LHCN-M2 (cell line): ENCODE measurements at regions not wholly inside any gene's neighbourhood (a gene's known extent, or its start where the extent isn't known, plus 50 kb on each side); places are given as distances from the start of the nearest gene placed in this dataset.
"Not testable (repeated sequence)": the region's sequence is repeated elsewhere in the genome, so short reads cannot be mapped to it uniquely, and the experiment has no call there.

Experiments used
- DNase-seq: peaks from one replicate; pipeline ENCODE4 v3.0.0-alpha.2; 2012; ENCODE audit warnings: low read depth

DNA sequence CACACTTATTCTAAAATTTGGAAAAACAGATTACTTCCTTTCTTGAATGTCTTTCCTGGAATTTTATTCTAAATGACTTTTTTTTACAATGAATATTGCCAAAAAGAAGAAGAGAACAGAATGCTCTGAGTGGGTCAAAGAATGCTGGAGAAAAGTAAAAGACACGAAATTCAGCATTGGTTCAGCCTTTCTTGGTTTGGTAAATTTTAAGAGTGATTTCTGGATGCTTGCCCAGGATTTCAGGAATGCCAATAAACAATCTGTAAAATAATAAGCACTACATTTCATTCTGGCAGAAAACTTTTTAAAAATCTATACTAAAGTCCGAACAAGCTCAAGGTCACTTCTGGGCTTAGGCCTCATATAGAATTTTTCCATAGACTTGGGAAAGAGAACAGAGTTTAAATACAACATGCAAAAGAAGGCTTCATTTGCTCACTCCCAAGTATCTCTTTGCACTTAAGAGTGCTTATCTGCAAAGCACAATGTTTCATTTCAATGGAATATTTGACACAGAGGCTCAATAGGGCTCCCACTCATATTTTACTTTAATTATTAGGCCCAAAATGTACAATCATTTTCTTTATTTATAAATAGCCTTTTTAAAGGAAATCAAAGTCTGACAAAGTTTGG lies 359.5 kb upstream of the ANKRD30A start:
- DNase-seq, result no peak

DNA sequence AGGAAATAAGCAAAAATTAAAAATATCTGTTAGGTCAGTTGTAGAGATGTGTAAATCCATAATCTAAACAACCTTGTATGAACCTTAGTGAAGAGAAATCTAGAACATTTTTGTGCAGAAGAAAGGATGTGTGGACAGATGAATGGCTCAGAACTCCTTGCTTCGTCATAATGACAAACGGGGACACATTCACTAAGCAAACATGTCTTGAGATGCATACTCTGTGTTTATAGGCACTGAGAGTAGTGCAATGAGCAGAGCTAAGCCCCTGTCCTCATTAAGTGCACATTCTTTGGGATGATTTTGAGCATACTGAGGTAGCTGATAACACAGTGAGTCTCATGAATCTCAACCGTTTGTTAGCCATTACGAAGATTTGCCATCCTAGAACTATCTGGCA lies 360.6 kb upstream of the ANKRD30A start:
- no peak for DNase-seq

DNA sequence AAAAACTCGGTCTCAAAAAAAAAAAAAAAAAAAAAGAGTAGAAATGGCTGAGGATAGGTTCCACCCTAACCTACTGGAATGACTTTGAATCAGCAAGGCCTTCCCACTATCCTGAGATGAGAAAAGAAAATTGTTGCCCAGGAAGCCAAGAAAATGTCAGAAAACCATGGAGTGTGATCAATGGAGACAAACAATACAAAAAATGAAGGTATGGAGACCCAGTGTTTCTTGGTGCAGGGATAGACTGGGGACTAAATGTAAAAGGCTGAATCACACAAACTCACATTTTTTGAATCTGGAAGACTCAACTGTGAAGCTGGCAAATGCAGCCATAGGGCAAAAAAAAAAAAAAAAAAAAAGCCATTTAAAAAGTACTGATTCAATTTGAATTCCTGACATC lies 364.3 kb upstream of the ANKRD30A start:
- DNase-seq, result no peak

DNA sequence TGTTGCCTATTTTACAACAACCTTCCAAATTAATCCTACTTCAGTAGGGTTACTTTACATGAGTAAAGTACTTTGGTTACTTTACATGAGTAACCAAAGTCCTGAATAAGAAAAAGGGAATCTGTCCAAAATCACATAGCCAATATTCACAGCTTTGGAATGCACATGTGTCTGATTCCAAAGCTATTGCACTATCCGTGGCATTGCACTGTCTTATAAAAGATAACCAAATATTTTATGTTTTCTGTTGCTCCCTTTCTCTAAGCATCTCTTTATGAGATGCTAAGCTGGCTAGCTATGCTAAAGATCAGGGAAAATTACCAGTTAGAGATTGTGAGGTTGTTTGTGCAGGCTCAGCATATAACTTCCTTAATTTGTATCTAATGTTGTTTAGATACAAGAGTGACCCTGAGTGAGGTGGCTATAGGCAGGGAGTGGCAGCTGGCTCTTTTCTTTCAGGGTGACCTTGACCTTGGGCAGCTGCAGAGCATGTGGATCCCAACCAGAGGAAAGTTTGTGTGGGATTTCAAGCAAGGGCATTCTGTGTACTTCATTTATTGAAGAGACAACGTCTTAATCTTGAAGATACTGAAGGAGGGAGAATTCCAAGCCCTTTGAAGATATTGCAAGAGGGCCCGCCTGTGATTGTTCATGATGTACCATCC lies 366.1 kb upstream of the ANKRD30A start:
- DNase-seq, result peak; percentile 86

DNA sequence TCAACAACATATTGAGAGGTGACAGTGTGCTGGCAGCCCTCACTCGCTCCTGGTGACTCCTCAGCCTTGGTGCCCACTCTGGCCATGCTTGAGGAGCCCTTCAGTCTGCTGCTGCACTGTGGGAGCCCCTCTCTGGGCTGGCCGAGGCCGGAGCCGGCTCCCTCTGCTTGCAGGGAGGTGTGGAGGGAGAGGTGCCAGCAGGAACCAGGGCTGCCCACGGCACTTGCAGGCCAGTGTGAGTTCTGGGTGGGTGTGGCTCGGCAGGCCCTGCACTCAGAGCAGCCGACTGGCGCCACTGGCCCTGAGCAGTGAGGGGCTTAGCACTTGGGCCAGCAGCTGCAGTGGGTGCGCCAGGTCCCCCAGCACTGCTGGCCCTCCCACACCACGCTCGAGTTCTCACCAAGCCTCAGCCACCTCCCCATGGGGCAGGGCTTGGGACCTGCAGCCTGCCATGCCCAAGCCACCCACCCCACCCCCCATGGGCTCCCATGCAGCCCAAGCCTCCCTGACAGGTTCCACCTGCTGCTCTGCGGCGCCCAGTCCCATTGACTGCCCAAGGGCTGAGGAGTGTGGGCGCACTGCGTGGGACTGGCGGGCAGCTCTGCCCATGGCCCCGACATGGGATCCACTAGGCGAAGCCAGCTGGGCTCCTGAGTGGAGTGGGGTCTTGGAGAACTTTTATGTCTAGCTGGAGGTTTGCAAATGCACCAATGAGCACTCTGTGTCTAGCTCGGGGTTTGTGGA lies 377.1 kb upstream of the ANKRD30A start:
- DNase-seq, result no peak

DNA sequence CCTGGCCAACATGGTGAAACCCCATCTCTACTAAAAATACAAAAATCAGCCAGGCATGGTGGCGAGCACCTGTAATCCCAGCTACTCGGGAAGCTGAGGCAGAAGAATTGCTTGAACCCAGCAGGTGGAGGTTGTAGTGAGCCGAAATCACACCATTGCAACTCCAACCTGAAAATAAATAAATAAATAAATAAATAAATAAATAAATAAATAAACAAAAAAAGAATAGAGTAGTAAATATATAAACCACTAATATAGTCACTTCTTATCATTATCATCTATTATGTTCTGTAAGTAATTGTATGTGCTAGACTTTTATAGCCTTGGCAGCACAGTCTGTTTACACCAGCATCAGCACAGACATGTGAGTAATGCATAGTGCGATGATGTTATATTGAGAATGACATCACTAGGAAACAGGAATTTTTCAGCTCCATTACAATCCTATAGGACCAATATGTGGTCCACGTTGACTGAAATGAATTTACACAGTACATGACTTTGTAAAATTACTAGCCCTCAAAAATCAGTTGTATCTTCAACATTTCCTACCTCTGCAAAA lies 385.4 kb upstream of the ANKRD30A start:
- DNase-seq, result no peak

DNA sequence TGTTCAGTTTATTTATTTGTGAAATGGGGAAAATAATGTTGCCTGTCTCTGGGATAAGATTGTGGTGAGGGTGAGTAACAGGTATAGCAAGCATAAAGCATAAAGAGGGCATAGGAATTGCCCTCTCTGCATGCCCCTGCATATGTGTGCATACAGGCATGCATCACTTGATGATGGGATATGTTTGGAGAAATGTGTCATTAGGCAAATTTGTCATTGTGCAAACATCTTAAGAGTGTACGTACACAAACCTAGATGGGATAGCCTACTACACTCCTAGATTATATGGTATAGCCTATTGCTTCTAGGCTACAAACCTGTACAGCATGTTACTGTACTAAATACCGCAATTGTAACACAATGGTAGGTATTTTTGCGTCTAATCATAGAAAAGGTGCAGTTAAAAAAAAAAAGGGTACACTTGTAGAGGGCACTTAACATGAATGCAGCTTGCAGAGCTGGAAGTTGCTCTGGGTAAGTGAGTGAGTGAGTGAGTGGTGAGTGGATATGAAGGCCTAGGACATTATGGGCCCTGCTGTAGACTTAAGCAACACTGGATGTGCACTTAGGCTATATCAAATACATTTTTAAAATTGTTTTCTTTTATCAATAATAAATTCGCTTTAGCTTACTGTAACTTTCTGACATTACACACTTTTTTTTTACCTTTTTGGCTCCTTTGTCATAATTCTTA lies 386.5 kb upstream of the ANKRD30A start:
- DNase-seq, result no peak

DNA sequence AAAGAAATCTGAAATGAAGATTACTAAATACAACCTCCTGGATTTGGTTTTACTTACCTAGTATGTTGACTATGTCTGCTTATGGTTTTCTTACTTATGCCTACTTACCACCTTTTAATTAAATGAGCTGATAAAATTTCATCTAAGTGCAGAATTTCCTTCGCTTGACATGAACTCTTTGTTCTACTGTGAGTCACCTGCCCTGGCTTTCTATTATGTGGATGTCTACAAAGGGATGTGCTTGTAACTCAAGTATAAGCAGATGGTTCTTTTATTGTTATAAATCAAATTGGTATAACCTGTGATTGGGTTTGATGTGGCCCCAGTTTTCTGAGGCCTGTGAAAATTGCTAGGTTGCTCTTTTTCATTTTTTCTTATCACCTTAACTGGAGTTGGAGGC lies 389.1 kb upstream of the ANKRD30A start:
- DNase-seq, result no peak

DNA sequence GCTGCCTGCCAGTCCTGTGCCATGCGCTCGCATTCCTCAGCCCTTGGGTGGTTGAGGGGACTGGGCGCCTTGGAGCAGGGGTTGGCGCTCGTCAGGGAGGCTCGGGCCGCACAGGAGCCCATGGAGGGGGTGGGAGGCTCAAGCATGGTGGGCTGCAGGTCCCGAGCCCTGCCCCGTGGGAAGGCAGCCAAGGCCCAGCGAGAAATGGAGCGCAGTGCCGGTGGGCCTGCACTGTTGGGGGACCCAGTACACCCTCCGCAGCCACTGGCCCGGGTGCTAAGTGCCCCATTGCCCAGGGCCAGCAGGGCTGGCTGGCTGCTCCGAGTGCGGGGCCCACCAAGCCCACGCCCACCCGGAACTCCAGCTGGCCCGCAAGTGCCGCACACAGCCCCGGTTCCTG lies 390.8 kb upstream of the ANKRD30A start:
- not testable (repeated sequence) for DNase-seq

DNA sequence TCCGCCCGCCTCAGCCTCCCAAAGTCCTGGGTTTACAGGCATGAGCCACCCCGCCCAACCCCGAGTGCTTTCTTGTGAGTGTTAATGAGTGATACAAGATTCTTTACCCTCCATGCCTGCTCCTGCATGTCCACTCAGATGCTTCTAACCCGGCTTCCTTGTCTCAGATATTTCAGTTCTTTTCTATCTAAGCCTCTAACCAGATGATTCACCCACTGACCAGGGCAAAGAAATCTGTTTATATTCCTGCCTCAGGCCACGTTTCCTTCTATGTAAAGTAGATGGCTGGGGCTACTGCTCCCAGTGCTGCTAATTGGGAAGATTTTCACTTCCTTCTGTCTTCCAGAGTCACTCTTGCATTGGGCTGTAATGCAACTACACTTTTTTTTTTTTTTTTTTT lies 395.1 kb upstream of the ANKRD30A start:
- no peak for DNase-seq

DNA sequence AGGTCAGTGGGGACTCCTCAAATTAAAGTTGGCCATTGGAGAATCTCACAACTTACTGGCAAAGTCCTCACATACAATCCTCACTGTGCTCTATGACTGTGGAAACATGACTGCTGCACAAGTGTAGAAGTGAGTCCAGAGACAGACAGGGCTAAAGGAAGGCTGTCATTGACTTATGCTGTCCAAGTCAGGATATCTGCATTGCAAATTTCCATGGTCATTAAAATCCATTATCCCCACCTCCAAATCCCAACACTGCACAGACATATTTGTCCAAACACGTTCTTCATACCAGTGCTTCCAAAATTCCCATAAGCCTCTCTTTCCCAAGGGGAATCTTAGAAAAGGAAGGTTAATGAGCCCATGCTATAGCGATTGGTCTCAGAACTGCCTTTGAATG lies 396.8 kb upstream of the ANKRD30A start:
- no peak for DNase-seq

DNA sequence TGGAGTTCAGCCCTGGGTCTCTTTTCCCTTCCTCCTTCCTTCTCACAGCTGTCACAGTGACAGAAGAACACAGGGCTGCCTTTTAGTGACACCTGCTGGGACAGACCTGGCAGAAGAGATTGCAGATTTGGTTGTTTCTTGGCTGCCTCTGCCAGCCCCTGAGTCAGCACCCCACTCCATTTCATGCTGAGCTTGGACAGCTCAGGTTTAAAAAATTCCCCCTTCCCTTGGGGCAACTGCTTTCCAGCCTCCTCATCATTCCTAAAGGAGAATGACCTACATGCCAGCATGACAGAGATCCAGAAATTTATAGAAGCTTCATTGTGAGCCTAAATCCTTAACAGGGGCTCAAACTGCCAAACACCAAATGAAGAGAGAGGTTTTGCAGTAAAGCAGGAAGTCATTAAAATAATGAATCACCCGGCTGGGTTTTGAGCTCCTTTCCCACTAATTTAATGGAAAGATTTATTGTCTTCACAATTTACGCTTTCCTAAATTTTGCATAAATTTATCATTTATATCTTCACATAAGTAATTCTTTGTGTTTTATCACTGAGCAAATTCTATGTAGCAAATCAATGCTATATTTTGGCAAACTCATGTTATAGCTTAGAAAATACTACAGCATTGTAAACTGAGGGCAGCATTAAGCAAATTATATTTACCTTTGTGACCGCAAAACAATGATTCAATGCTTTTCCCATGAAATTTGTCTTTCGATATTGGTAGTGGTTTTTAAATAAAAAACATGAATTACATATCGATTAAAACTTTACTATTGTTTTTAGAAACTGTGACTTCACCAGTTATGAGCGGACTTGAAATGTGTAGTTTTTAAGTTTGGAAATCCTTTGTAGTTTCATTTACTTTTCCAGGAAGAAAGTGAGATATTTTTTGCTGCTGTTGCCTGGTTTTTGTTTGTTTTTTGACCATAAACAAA lies 399.5 kb upstream of the ANKRD30A start:
- peak; percentile 89 for DNase-seq

DNA sequence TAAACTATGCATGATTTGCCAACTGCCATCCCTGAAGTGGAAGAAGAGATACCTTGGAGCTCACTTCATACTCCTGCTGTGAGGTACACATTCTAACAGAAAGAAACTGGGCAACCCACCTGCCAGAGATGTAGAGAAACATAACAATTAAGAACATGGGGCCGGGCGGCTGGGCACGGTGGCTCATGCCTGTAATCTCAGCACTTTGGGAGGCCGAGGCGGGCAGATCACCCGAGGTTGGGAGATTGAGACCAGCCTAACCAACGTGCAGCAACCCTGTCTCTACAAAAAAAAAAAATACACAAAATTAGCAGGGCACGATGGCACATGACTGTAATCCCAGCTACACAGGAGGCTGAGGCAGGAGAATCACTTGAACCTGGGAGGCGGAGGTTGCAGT lies 402.6 kb upstream of the ANKRD30A start:
- DNase-seq, result no peak

DNA sequence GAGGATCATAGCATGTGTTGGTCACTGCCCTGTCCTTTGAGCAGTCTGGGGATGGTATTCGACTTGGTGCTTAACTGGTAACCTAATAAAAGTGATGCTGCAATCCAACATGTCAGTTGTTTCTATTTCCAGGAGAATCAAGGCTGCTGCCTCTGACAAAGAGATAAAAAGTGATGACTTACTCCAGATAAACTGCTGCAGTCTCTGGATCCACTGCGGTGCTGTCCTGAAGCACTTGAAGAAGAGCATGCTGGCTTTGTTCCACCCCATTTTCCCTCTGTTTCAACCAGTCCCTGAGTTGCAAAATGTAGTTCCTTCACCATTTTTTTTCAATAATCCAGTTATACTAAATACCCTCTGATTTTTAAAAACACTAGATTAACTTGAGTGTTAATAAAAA lies 403.5 kb upstream of the ANKRD30A start:
- no peak for DNase-seq

DNA sequence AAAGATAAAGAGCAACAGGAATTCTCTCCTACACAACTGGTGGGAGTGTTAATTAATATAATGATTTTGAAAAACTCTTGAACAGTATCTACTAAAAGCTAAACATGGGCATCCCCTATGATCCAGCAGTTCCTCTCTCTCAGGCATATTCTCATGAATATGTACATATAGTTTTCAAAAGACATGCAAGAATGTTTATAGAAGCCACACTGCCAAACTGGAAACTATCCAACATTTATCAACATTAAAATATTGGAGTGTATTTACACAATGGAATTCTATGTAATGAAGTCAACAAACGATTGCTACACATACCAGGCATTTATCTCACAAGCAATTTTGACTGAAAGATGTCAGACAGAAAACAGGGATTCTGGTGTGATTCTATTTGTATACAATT lies 404.5 kb upstream of the ANKRD30A start:
- DNase-seq, result no peak

DNA sequence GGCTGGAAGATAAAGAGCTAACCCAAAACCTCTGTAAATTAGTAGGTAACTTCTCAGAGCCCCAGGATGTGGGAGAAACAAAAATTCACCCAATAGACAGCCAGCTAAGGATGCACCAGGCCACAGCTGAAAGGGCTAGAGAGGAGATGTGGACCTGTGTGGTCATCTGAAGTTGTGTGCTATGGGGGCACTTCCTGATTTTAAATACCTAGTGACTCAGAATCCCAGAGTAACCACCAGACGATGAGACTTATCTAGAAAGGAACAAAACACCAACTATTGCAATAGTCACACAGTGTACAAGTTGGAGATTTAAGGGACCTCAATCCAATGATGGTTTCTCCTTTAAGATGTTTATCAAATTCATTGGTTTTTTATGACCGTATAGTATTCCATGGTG lies 408.3 kb upstream of the ANKRD30A start:
- DNase-seq, result peak; percentile 26

DNA sequence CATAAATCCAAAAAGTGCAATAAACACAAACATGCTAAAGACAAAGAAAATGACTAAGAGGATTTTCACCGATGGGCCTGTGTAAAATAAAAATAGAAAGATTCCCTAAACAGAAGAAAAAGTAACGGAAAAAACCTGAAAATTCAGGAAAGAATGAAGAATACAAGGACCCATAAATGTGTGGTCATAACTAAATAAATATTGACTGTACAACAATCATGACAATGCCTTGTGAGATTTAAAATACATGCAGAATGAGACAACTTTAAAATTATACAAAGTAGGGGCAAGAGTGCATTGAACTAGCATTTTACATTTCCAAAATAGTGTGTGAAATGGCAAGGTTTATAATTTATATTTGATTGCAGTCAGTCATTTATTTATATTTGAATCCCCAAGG lies 409.1 kb upstream of the ANKRD30A start:
- DNase-seq, result no peak

DNA sequence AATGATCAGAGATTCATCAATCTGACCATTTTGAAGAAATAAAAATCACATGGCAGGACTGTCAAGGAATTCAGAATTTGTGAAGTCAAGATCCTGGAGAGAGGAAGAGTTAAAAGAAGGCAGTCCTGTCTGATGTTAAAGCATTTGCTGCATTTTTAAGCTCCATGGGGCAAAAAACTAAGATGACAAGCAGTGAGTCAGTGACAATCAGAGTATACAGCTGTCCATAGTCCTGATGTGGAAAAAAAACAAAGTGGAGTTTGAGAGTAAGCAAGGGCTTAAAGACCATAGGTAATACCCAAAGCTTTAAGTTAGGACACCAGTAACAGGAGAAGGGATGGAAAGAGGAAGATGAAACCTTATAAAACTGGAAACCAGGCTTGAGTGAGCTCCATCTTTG lies 412.7 kb upstream of the ANKRD30A start:
- peak; percentile 20 for DNase-seq

DNA sequence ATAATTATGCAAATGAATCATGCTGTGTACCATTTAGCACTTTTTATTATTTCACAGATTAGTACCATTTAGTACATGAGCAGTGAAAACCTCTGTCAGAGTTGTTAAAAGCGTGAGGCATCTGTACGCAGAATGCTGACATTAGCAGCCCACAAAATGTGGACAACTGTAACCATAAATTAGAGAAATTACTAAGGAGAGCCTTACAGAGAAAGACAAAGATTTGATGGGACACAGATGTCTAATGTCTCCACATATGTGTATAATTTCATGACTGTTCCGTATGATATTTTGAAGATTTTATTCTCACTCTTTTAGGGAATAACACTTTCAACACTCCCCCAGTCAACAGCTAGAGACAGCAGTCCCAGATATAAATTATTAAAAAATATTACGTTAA lies 414.0 kb upstream of the ANKRD30A start:
- no peak for DNase-seq

DNA sequence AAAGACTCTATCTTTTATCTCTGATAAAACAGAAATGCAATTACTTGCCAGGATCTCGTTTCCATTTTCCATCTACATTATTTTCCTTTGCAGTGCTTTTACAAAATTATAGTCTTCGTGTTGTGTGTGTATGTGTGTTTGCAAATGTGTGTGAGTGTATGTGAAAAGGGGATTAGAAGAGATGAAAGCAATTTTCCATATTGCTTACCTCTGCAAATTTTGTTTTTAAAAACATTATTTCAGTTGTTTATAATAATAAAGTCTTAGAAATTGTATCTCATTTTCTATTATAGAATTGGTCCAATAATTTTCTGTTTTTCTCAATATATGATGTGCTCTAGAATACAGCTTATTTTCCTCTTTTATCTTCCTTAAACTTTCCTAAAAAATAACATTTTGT lies 421.3 kb upstream of the ANKRD30A start:
- DNase-seq, result no peak

DNA sequence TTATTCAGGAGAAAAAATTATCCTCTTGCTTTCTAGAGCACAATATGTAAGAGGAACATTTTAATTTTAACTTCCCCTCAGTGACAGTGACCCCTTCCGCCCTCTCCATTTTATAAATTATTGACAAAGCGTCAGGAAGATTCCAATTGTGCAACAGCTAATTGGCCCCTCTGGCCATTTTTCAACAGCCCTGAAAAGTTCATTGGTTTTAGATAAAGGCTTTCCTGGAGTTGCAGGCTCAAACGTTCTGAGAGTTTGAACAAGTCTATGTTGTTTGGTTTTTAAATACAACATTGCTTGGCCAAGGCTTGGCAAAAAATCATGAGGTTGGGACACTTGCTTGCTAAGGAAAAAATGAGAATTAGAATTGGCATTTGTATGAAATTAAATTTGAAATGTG lies 422.2 kb upstream of the ANKRD30A start:
- no peak for DNase-seq
